GM21447 (cell line): ENCODE measurements at regions not wholly inside any gene's neighbourhood (a gene's known extent, or its start where the extent isn't known, plus 50 kb on each side); places are given as distances from the start of the nearest gene placed in this dataset.
"Not testable (repeated sequence)": the region's sequence is repeated elsewhere in the genome, so short reads cannot be mapped to it uniquely, and the experiment has no call there.

Experiments
- ATAC-seq: cut with Tn5 transposase; IDR thresholded peaks from one replicate; pipeline ENCODE4 v1.9.1; 2021; ENCODE audit not compliant: unreplicated experiment

DNA sequence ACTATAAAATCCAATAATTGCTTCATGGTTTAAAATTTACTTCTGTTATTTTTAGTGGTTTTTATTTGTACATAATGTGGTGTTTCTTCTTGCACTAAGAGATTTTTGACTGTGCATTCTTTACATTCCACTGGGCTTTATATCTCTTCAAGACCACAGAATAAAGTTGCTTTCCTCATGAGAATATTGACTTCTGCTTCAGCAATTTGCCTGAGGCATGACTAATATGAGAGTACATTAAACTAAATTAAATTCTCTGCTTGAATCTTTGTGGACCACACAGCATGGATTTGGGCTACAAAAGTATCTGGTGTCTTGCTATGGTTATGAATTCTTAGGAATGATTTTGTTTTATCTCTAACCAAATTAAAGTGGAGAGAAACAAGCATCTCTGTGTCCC, 1463.4 kb upstream of the PCDH20 start:
- ATAC-seq = no peak

DNA sequence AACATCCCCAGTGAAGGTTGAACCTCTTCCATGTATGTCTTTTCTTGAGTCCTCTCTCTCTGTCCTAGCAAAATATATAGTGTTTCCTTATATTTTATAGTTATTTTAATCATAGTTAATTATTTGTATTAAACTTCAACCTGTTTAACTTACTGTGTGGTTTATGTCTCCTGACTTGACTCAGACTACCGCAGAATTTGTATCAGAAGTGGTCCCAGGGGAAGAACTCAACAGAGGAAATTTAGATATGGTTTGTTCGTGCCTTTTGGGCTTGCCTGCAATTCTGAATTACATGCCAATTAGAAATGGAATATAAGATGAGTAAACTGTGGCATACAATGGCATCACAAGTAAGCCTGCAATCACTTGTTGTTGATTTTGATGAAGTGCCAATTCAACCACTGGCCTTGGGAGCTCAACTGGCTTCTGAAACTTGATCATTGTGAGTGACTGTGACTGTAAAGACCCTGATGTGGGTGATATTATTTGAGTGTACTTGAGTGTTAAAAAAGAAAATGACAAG, 1459.5 kb upstream of the PCDH20 start:
- ATAC-seq = no peak

DNA sequence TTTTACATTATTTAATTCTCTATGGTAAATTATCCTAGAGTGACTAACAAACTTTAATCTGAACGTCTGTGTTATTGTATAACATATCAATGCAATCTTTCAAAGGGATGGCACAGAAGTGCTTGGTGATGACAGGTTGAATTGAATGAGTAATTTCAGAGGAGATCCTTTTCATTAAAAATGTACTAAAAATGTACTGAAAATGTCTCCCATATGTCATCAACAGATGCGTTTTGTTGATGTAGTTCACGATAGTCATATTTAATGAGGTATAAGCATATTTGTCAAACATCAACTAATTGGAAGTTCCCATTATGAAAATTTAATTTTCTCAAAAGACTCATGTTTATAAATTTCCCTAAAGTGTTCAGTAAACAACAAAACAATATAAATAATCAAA, 1434.7 kb upstream of the PCDH20 start:
- ATAC-seq = no peak

DNA sequence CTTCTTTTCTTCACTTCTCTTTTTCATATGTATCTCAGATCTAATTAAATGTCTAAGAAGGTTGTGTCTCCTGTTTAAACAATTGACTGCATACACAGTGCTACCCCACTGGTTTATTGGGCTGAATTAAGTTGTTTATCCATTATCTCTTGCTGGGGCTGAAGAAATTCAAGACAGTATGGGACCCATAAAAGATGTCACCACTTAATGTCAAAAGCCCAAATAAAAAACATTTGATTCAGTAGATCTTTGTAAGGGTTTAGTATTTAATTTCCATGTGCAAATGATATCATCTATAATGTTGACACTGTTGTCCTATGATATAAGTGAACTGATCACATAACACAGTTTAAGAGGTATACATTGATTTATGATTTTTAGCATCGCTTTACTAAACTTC, 1431.9 kb upstream of the PCDH20 start:
- ATAC-seq = no peak

DNA sequence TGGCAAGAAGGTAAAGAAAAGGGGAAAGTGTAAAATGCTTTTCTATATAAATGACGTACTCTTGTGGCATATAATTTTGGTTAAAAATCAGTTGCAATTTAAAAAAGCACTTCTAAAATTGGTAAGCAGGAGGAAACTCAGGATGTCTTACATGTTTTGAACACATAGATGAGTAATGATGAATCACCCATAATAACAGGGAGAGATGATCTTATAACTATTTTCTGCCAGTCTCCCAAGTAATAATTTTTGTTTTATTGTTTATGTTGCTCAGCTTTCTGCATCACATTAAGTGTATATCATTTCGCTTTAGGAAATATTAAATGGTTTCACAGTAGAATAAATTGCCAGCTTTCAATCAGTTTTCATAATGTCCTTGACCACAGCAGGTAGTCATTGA, 1430.7 kb upstream of the PCDH20 start:
- ATAC-seq = no peak

DNA sequence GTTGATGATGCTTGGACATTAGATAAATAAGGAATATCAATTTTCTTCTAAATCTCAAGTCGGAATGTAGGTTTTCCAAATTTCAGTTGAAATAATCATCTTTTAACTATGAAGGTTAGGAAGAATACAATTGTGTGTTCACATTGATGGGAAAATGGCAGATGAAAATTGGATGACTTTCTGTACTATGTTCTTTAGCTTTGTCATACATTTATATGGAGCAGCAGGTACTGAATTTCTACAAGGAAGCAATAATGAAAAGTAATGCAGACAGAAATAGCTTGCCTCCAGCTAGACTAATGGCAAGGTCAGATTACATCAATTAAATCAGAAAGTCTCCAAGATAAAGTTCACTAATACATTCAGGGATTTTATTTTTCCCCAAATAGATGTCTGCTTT, 1423.7 kb upstream of the PCDH20 start:
- no peak for ATAC-seq

DNA sequence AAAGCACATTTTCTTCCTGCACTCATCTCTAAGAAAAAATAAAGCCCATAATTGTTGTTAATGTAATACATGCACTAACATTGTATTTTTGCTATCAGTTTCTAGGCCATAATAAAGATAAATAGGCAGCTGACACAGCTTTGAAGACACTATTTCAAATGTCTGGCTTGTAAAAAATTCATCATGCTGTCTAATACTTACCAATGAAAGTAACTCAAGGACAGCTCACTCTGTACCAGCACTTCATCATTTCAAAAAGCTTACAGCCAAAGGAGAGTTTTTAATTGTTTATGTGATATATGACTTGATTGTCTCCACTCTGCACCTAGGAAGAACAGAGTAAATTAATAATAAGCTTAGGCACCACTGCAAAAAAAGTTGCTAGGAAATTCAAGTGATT, 1423.3 kb upstream of the PCDH20 start:
- ATAC-seq = no peak

DNA sequence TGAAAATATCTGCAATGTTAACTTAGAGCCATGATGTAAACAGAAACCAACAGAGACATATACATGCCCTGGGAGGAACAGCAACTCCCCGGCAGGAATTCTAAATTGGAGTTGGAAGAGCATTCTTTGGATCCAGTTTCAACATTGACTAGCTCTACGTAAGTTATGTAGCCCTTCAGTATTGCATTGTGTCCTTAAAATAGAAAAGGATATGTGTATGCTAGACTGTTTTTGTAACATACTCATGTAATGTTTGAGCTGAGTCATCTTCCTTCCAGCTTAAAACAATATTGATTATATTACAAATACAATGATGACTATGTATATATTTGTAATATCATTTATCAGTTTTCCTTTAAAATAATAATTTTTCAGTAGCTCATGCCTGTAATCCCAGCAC, 1422.2 kb upstream of the PCDH20 start:
- no peak for ATAC-seq

DNA sequence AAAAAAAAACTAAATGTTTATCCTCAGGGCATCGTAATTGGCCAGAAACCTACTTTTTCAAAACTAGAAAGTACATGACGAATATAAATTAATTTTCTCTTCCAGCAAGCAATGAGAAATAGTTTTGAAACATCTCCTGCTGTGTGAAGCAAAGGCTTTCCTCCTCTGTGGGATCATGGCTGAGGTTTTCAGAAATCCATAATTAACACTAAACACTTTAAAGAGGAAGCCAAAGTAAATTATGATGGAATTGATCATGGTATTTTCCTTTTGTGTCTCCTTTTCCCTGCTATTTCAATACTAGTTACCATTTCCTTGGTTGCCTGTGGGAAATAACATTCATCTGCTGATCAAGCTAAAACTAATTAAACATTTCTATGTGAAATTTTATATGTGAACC, 1413.8 kb upstream of the PCDH20 start:
- ATAC-seq = no peak

DNA sequence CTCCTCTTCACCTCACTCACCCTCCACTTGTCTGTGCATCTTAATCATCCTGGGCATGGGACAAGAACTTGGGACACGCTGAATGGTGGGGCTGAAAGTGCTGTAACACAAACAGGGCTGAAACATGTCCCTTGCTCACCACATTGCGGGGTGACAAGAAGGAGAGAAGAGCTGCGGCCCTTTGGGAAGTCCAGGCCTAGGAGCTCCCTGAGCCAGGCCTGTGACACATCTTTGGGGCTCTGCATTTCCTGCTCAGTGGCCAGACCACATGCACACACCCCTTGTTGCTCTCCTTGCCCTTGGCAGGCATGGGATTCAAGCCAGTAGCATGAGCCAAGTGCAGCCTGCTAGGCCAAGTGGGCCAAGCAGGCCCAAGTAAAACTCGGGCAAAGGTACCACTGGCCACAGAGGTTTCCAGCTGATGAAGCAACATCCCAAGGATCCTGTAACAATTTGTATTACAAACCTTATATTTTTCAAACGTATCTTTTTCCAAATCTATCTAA, 1384.3 kb upstream of the PCDH20 start:
- ATAC-seq = no peak

DNA sequence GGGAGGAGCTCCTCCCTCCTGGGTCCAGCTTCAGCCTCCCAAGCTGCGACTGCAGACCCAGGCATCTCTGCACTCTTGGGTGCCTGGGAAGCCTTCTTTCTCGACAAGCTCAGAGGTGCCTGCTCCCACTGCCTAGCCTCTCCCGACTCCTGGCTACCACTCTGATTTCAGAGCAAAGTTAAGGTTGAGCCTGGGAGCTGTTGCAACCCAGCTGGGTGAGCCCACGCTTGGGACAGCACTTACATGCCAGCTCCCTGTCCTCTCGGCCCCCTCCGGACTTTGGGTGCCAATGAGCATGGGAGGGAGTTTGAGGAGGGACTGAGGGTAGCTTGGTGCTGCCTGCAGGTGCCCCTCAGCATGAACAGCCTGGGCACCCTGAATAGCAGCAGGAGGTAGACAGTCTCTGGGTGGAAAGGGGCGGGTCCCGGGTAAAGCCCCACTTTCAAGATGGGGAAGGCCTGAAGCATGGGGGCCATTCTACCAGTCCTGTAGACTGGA, 1383.4 kb upstream of the PCDH20 start:
- no peak for ATAC-seq

DNA sequence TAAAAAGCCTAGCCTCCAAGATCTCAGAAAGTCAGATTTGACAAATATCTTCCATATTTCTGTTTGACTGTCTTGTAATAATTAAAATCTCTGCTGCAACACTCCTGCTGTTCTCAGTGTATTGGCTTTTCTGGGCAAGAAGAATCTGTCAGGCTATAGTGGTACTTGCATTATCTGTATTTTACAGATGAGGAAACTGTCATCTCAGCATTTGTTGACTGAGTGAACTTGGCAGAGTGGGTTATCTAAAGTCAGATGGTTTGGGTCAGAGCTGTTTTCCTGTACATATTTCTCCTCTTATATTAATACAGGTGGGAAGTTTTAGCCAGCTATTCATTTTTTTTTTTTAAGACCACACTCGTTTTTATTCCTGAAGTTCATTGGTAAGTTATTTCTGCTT, 1378.2 kb upstream of the PCDH20 start:
- no peak for ATAC-seq

DNA sequence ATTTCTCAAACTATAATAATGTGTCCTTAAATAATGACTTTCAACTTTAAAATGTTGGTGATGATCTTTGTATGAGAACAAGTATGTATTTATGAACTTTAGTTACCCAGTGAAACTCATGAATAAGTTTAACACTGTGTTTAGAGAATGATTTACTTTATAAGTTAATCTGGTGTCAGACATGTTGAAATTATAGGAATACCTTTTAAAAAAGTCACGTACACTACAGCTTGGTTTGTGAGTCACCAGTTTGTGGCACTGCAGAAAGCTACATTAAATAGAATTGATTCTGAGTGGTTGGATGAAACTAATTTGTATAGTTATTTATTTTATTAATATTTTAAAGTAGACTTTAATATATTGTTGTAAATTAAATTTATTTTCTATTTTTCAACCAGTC, 1366.2 kb upstream of the PCDH20 start:
- no peak for ATAC-seq

DNA sequence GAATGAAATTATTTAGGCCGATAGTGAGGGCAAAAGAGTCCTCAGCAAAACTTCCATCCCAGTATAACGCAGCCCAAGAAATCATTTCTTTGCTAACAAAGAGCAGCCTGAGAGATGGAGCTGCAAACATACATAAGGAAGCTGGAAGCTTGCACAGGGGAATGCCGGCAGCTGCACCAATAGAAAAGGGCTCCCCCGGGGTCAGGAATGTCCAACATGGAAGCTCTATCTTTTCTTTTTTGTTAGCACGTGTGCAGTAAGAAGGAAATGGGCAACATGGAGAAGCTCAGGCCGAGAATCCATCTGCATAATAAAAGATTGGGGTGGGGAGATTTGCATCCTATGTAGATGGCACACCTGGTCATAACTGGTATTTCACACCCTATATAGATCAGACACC, 1363.5 kb upstream of the PCDH20 start:
- no peak for ATAC-seq

DNA sequence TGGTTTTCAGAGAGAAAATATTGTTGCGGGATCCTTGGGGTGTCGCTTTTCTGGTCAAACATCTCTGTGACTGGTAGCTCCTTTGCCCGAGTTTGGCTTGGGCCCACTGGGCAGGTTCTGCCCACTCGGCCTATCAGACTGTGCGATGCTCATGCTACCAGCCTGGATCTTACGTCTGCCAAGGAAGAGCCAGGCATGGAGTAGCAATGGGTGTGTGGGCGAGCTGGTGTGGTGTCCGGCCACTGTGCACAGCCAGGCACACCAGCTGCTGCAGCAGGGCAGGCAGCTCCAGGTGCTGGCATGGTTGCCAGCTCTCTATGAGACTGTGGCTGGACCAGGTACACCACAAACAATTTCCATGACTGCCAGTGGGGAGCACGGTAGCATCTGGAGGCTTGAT, 1351.8 kb upstream of the PCDH20 start:
- no peak for ATAC-seq

DNA sequence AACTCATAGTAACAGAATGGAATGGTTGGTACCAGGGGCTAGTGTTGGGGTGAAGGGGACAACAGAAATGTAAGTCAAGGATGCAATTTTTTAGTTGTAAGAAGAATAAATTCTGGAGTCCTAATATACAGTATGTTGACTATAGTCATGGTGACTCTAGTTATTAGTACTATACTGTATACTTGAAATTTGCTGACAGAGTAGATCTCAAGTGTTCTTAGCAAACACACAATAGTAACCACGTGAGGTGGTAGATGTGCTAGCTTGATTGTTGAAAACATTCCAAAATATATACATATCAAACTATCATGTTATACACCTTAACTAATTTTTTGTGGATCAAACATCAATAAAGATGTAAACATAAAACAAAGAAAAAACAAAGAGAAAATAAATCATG, 1345.1 kb upstream of the PCDH20 start:
- no peak for ATAC-seq

DNA sequence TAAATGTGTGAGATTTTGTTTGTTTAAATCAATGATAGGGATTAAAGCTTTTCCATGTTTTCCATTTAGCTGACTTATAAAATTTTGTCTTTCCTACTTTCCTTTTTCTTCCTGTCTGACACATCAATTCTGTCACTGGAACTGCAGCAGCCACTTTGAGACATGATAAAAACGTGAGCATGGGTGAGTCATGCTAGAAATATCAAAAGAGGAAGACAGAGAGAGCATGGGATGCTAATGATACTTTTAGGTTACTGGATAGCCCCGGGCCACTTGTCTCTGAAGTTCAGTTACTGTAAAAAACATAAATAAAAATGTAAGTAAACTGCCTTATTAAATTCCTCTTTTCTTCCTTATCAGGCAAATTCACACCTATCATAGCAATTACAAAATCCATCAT, 1332.0 kb upstream of the PCDH20 start:
- no peak for ATAC-seq

DNA sequence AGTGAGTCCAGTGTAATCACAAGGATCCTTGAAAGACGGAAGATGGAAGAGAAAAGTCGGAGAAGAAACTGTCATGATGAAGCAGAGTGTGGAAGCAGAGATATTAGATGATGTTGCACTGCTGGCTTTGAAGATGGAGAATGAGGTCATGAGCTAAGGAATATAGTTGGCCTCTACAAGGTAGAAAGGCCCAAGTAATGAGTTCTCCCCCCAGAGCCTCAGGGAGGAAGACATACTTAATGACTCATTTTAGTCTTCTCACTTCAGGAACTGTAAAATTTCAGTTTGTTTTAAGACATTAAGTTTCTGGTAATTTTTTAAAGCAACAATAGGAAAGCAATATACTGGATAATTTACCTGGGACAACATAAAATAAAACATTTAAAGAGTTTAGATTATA, 1331.5 kb upstream of the PCDH20 start:
- ATAC-seq = no peak

DNA sequence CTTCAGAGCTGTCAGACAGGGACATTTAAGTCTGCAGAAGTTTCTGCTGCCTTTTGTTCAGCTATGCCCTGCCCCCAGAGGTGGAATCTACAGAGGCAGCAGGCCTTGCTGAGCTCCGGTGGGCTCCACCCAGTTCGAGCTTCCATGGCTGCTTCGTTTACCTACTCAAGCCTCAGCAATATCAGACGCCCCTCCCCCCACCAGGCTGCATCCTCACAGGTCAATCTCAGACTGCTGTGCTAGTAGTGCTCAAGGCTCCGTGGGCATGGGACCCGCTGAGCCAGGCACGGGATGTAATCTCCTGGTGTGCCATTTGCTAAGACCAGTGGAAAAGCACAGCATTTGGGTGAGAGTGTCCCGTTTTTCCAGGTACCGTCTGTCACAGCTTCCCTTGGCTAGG, 1314.1 kb upstream of the PCDH20 start:
- ATAC-seq = not testable (repeated sequence)

DNA sequence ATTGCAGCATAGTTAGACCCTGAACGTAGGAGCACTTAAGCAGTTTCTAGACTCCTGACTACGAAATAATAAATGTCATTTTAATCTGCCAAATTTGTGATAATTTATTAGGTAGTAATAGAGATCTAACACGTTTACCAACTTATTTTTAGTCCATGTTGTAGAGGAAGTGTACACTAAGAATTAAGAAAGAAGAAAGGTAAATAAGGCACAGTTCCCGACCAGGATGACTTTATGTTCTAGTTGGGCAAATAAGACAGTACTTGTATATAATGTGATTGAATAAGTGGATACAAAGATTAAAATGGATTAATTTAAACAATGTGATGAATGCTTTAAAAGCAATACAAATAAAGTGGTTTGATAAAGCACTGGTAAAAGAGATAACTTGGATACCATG, 1306.2 kb upstream of the PCDH20 start:
- no peak for ATAC-seq

DNA sequence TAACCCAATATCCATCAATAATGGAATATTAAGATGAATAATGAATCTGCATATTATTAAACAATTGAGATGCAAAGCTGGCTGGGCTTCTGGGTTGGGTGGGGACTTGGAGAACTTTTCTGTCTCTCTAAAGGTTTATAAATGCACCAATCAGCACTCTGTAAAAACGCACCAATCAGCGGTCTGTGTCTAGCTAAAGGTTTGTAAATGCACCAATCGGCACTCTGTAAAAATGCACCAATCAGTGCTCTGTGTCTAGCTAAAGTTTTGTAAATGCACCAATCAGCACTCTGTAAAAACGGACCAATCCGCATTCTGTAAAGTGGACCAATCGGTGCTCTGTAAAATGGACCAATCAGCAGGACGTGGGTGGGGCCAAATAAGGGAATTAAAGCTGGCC, 1296.3 kb upstream of the PCDH20 start:
- ATAC-seq = not testable (repeated sequence)

DNA sequence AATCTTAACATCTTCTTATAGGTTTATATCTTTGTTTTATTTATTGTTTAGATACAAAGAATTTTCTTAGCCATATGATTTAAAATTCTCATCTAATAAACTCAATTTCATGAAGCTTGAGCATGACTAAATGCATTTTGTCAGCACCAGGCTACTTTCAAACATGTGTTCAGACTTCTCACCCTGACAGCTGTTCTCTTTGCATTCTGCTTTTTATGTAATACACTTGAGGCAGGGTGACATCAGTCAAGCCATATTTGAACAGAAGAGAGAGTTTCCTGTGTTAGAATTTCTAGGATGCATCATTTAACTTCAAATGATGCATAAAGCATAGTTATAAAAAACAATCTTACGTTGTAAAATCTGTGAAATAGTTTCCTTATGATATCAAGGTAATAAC, 1295.1 kb upstream of the PCDH20 start:
- ATAC-seq = no peak

DNA sequence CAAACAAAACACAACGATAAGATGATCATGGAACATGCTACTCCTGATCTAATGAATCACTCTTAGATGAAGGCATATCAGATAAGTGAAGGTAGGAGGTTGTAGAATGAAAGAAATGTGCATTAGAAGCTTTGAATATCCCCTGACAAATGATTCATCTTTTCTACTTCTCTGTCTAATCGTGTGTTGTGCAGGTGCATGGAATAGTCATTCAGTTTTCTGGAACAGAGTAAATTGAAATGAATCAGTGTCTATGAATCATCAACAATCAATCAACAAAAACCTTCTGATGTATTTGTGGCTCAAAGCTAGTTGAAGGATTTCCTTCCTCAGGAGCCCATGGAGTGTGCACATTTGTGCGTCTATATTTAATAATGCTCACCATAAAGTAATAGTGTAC, 1290.4 kb upstream of the PCDH20 start:
- ATAC-seq = no peak

DNA sequence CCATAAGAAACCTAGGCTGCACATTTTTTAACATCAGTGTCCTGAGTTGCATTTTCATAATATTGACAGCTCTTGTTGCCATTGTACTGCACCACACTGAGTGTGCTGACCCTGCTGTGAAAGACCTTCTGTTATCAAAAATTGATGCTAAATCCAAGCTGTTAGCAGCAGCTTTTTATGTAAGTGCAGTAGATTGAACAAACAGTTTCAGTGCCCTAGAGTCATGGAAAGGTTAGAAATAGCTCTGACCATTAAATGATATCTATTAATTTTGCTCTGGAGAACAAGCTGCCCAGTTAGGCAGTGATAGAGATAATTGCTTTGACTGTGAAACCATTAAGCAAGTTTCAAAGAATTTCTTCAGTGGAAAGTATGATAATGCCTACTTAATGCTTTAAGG, 1289.2 kb upstream of the PCDH20 start:
- no peak for ATAC-seq
